ENCODE measurements at regions not wholly inside any gene's neighbourhood (a gene's known extent, or its start where the extent isn't known, plus 50 kb on each side); places are given as distances from the start of the nearest gene placed in this dataset.

GRCh38 chr12:30211743-30212142 lies 428.0 kb upstream of the TMTC1 start:
- TF ChIP-seq CTCF (IDR thresholded peaks at IDR 0.05) (no peak), EP300 (IDR thresholded peaks at IDR 0.05) (no peak)

All from gastroesophageal sphincter (tissue), 3 donors.